Pulmonary artery endothelial cell (primary cell): ENCODE measurements at regions not wholly inside any gene's neighbourhood (a gene's known extent, or its start where the extent isn't known, plus 50 kb on each side); places are given as distances from the start of the nearest gene placed in this dataset.
A peak's percentile ranks its signal among the peaks of the same experiment; 100 is the strongest.

Experiments used
- DNase-seq: peaks from one replicate; pipeline ENCODE4 v3.0.0-alpha.2; 2011; ENCODE audit warnings: low read depth, low spot score

GRCh38 chr12:94786906-94787305 is 136.5 kb upstream of the TMCC3 start:
- DNase-seq = no peak

GRCh38 chr12:94783862-94784261 is 133.5 kb upstream of the TMCC3 start:
- DNase-seq = no peak

GRCh38 chr12:94783343-94783742 is 133.0 kb upstream of the TMCC3 start:
- no peak for DNase-seq

- DNase-seq = no peak
Observed at GRCh38 chr12:94781835-94782234, 131.5 kb upstream of the TMCC3 start.

GRCh38 chr12:94779485-94779884 is 129.1 kb upstream of the TMCC3 start:
- peak; percentile 20 for DNase-seq

- peak; percentile 41 for DNase-seq
Observed at GRCh38 chr12:94777936-94778335, 127.6 kb upstream of the TMCC3 start.

- DNase-seq = no peak
Observed at GRCh38 chr12:94775710-94776109, 125.4 kb upstream of the TMCC3 start.

GRCh38 chr12:94771741-94772140 is 121.4 kb upstream of the TMCC3 start:
- no peak for DNase-seq

GRCh38 chr12:94771199-94771598 is 120.8 kb upstream of the TMCC3 start:
- DNase-seq = no peak

GRCh38 chr12:94770791-94771190 is 120.4 kb upstream of the TMCC3 start:
- DNase-seq = no peak

- no peak for DNase-seq
Observed at GRCh38 chr12:94769776-94770759, 119.7 kb upstream of the TMCC3 start.

- no peak for DNase-seq
Observed at GRCh38 chr12:94769047-94769420, 118.7 kb upstream of the TMCC3 start.

- no peak for DNase-seq
Observed at GRCh38 chr12:94768398-94769046, 118.2 kb upstream of the TMCC3 start.

- no peak for DNase-seq
Observed at GRCh38 chr12:94767956-94768355, 117.6 kb upstream of the TMCC3 start.

GRCh38 chr12:94766397-94766796 is 116.0 kb upstream of the TMCC3 start:
- DNase-seq = no peak

GRCh38 chr12:94763462-94763861 is 113.1 kb upstream of the TMCC3 start:
- no peak for DNase-seq

GRCh38 chr12:94762943-94763342 is 112.6 kb upstream of the TMCC3 start:
- no peak for DNase-seq

GRCh38 chr12:94762259-94762942 is 112.0 kb upstream of the TMCC3 start:
- DNase-seq = no peak

GRCh38 chr12:94761559-94761958 is 111.2 kb upstream of the TMCC3 start:
- DNase-seq = peak; percentile 92

GRCh38 chr12:94760786-94761185 is 110.4 kb upstream of the TMCC3 start:
- no peak for DNase-seq

- DNase-seq = no peak
Observed at GRCh38 chr12:94756789-94757188, 106.4 kb upstream of the TMCC3 start.

GRCh38 chr12:94755598-94755997 is 105.2 kb upstream of the TMCC3 start:
- DNase-seq = no peak
